ENCODE measurements at regions not wholly inside any gene's neighbourhood (a gene's known extent, or its start where the extent isn't known, plus 50 kb on each side); places are given as distances from the start of the nearest gene placed in this dataset.

GRCh38 chr2:235398321-235398720, 95.5 kb upstream of the AGAP1 start:
- no peak for DNase-seq
- no peak for FAIRE-seq
- intact Hi-C loops (cut with DNase I) = no loop called here

GRCh38 chr2:235399895-235400294, 93.9 kb upstream of the AGAP1 start:
- FAIRE-seq = no peak
- Histone ChIP-seq H3K9ac (ENCODE audit: low read length in 3 of 3) (no peak overlapping the region), H3K4me1 (ENCODE audit: control insufficient read depth in 2 of 3, insufficient read depth in 2 of 3, low read depth in 1 of 3, low read length in 3 of 3) (no peaks in the 10 kb centered on the region), H3K27me3 (ENCODE audit: control insufficient read depth, insufficient read depth, low read length) (no peaks in the 10 kb centered on the region), H3K36me3 (ENCODE audit: control insufficient read depth in 2 of 3, insufficient read depth in 3 of 3, low read length in 3 of 3) (no peaks in the 10 kb centered on the region), H3K4me3 (ENCODE audit: low read length in 3 of 3) (no peak overlapping the region), H3K27ac (ENCODE audit: low read depth in 2 of 2, low read length in 2 of 2) (no peak overlapping the region), H3K9me3 (ENCODE audit: control insufficient read depth in 2 of 3, insufficient read depth in 1 of 3, low read length in 3 of 3) (no peaks in the 10 kb centered on the region)
- TF ChIP-seq CTCF (IDR thresholded peaks at IDR 0.05; ENCODE audit: borderline replicate concordance, extremely low read depth, insufficient read depth) = no peak
- intact Hi-C loops (cut with DNase I) = no loop called here
- no peak for DNase-seq

More at GRCh38 chr2:235398321-235398720, 95.5 kb upstream of the AGAP1 start:
- H3K9me3 ChIP-seq (ENCODE audit: control insufficient read depth in 2 of 3, insufficient read depth in 1 of 3, low read length in 3 of 3) = no peaks in the 10 kb centered on the region
- H3K27me3 ChIP-seq (ENCODE audit: control insufficient read depth, insufficient read depth, low read length) = no peaks in the 10 kb centered on the region
- H3K9ac ChIP-seq (ENCODE audit: low read length in 3 of 3) = no peak overlapping the region
- no peaks in the 10 kb centered on the region for H3K36me3 ChIP-seq (ENCODE audit: control insufficient read depth in 2 of 3, insufficient read depth in 3 of 3, low read length in 3 of 3)
- no peak for TF ChIP-seq CTCF (IDR thresholded peaks at IDR 0.05; ENCODE audit: borderline replicate concordance, extremely low read depth, insufficient read depth)
- no peak overlapping the region for H3K4me3 ChIP-seq (ENCODE audit: low read length in 3 of 3)
- H3K27ac ChIP-seq (ENCODE audit: low read depth in 2 of 2, low read length in 2 of 2) = no peak overlapping the region
- H3K4me1 ChIP-seq (ENCODE audit: control insufficient read depth in 2 of 3, insufficient read depth in 2 of 3, low read depth in 1 of 3, low read length in 3 of 3) = no peaks in the 10 kb centered on the region

- Histone ChIP-seq H3K36me3 (ENCODE audit: control insufficient read depth in 2 of 3, insufficient read depth in 3 of 3, low read length in 3 of 3) (no peaks in the 10 kb centered on the region), H3K27me3 (ENCODE audit: control insufficient read depth, insufficient read depth, low read length) (no peaks in the 10 kb centered on the region)
- no peak for TF ChIP-seq CTCF (IDR thresholded peaks at IDR 0.05; ENCODE audit: borderline replicate concordance, extremely low read depth, insufficient read depth)
Measured at GRCh38 chr2:235402422-235402821, 91.4 kb upstream of the AGAP1 start.

More at GRCh38 chr2:235402422-235402821, 91.4 kb upstream of the AGAP1 start:
- Histone ChIP-seq H3K9me3 (ENCODE audit: control insufficient read depth in 2 of 3, insufficient read depth in 1 of 3, low read length in 3 of 3) (no peaks in the 10 kb centered on the region), H3K27ac (ENCODE audit: low read depth in 2 of 2, low read length in 2 of 2) (no peak overlapping the region), H3K4me3 (ENCODE audit: low read length in 3 of 3) (no peak overlapping the region), H3K4me1 (ENCODE audit: control insufficient read depth in 2 of 3, insufficient read depth in 2 of 3, low read depth in 1 of 3, low read length in 3 of 3) (no peaks in the 10 kb centered on the region), H3K9ac (ENCODE audit: low read length in 3 of 3) (no peak overlapping the region)
- FAIRE-seq (no peak), DNase-seq (no peak)
- intact Hi-C loops (cut with DNase I) = no loop called here
